D721Med (cell line): ENCODE measurements at regions not wholly inside any gene's neighbourhood (a gene's known extent, or its start where the extent isn't known, plus 50 kb on each side); places are given as distances from the start of the nearest gene placed in this dataset.
A peak's percentile ranks its signal among the peaks of the same experiment; 100 is the strongest.
"Not testable (repeated sequence)": the region's sequence is repeated elsewhere in the genome, so short reads cannot be mapped to it uniquely, and the experiment has no call there.

Experiments used
- DNase-seq: peaks from one replicate; pipeline ENCODE4 v3.0.0; 2011; ENCODE audit warnings: low spot score; ENCODE audit not compliant: insufficient read length
- FAIRE-seq: peaks from 2 replicates; lab custom pipeline; 2011; peaks lifted over from hg19 to GRCh38; lab: Jason Lieb, UNC
- TF ChIP-seq, protein P1 (sequence below): IDR thresholded peaks from 2 replicates; pipeline ENCODE4 v1.5.1; 2012; ENCODE audit warnings: mild to moderate bottlenecking, control low read depth; ENCODE audit not compliant: insufficient read depth; ENCODE audit errors: missing control alignments

DNA sequence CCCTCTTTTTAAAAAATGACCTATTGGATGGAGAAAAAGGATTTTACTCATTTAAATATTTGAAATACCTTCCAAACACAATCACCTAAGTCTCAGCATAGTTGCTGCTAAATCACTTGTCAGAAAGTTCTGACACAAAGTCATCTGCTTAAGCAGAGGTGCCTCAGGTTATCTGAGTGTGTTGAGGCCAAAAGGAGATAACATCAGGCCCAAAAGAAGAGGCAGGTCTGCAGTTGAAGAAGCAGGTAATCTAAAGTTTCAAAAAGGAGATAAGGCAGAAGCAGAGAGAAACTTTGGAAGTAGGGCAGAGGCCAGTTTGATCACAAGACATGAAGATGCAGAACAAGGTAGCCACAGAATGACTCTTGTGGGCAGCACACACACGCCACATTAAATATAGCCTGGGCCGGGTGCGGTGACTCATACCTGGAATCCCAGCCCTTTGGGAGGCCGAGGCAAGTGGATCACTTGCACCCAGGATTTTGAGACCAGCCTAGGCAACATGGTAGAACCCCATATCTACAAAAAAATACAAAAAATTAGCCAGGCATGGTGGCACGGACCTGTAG is 175.7 kb upstream of the API5 start:
- no peak for FAIRE-seq

DNA sequence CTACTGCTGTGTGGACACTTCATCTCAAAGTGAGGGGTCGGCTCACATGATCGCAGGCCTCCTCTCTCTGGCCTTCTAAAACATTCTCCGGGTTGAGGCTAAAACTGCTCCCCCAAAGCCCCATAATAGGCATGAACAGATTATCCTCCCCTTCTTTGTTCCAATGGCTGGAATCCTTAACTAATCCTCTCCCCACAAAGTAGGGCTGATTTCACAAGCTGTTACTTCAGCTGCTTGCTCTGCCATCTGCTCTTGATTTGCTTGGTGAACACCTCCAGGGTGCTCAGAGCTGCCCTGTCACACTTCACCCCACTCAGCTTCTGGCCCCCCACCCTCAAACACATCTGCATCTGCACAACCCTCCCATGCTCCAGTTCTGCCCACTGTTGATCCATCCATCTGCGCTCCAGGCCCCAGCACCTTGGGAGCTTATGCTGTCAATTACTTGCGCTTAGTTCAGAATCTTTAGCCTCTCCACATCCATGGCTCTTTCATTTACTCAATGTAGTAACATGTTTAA is 173.1 kb upstream of the API5 start:
- DNase-seq (peak; percentile 12), FAIRE-seq (peak; percentile 91)
- TF ChIP-seq, protein P1, sequence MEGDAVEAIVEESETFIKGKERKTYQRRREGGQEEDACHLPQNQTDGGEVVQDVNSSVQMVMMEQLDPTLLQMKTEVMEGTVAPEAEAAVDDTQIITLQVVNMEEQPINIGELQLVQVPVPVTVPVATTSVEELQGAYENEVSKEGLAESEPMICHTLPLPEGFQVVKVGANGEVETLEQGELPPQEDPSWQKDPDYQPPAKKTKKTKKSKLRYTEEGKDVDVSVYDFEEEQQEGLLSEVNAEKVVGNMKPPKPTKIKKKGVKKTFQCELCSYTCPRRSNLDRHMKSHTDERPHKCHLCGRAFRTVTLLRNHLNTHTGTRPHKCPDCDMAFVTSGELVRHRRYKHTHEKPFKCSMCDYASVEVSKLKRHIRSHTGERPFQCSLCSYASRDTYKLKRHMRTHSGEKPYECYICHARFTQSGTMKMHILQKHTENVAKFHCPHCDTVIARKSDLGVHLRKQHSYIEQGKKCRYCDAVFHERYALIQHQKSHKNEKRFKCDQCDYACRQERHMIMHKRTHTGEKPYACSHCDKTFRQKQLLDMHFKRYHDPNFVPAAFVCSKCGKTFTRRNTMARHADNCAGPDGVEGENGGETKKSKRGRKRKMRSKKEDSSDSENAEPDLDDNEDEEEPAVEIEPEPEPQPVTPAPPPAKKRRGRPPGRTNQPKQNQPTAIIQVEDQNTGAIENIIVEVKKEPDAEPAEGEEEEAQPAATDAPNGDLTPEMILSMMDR, result no peak

More for the DNA sequence above, 175.7 kb upstream of the API5 start:
- no peak for DNase-seq
- TF ChIP-seq, protein P1, result no peak

DNA sequence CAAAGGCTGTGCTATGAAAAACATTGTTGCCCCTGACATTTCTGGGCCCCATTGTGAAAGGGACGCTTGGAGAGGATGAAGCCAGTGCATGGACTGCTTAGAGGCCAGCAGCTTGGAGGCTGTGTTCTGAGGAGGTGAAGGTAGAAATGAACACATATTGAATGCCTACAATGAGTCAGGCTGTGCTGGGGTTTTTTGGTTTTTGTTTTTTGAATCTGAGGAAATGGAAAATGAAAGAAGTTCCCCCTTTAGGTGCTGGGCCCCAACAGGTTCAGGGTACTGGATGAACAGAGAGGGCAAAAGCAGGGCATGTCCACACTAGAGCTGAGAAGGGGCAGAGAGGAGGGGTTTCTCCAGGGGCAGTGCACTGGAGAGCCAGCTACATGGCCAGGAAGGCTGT is 166.1 kb upstream of the API5 start:
- TF ChIP-seq, protein P1, result no peak
- FAIRE-seq, result no peak
- no peak for DNase-seq

DNA sequence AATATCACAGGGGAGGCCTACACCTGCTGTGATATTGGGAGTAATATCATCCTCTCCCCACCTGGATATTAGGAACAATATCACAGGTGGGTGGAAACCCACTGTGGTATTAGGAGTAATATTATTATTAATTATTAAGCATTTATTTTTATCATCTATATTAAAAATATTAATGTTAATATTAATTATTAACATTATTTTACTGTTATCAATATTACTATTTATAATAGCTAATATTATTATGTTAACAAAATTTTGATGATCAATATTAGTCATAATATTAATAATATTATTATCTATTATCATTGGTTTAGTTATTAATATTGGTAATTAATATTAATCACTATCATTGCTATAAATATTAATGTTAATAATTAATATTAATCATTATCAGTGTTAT is 161.1 kb upstream of the API5 start:
- no peak for FAIRE-seq
- TF ChIP-seq, protein P1, result no peak
- no peak for DNase-seq

DNA sequence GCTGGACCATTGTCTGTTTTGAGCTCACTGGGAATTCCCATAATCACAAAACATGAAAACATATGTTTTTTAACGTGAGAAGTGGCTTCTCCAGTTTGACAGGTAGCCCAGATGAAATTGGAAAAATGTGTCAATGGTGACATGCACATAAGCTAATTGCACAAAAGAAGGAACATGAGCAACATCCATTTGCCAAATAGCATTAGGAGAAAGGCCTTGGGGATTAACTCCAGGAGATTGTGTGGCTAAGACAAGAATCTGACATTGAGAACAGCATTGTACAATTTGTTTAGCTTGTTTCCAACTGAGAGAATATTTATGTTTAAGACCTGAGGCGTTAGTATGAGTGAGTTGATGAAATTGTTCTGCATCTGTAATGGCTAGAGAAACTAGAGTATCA is 147.0 kb upstream of the API5 start:
- FAIRE-seq, result no peak
- DNase-seq, result no peak
- TF ChIP-seq, protein P1, result no peak

DNA sequence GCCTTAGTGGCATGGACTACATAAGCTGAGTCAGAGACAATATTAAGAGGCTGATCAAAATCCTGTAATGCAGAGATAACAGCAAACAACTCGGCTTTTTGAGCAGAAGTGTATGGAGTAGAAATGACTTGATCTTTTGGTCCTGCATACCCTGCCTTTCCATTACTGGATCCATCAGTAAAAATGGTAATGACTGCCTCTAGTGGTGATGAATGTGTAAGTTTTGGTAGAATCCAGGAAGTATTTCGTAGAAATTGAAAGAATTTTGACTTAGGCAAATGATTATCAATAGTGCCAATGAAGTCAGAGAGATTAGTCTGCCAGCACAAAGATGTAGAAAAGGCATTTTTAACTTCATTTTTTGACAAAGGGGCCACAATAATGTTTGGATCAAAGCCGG is 146.4 kb upstream of the API5 start:
- FAIRE-seq, DNase-seq: not testable (repeated sequence)
- TF ChIP-seq, protein P1, result peak; percentile 1

DNA sequence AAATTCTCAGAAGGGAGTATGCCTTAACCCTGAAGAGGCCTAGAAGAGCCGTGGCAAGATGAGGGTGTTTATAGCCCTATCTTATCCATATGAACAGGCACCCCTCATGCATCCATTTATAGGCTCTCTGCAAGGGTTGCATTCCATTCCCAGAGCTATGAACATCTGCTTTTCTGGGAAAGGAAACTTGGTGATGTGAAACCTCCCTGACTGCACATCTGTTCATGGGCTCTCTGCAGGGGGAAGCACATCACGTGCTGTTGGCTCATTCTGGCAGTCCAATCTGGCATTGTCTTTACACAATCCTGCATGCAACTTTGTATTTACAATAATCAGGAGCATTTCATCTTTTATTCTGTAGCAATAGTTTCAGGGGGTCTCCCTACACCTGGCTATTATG is 143.6 kb upstream of the API5 start:
- DNase-seq, FAIRE-seq: not testable (repeated sequence)
